ENCODE measurements at regions not wholly inside any gene's neighbourhood (a gene's known extent, or its start where the extent isn't known, plus 50 kb on each side); places are given as distances from the start of the nearest gene placed in this dataset.

DNA sequence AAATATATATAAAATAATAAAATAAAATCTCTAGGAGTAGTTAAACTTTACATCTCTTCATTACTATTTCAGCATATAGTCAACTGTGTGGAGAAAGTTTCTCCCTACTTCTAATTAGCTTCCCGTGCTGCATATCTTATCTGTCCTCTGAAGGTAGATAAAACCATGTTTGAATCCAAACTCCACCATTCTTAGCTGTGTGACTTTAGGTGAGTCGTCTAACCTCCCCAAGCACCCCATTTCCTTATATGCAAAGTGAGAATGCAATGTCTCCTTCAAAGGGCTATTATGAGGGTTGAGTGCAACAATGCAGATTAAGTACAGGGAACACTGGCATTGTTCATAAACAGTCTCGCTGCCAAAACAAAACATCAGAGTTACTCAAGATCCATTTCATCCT is 80.8 kb upstream of the DRD2 start:
- ChIA-PET POLR2A (no interaction called here), CTCF (no interaction called here), RAD21 (ENCODE audit: low non-redundant PET in 1 of 2, low total read pairs in 2 of 2, uncharacterized antibody in 2 of 2, unreplicated experiment in 2 of 2) (no interaction called here)
- DNase-seq (ENCODE audit: low read depth, low spot score) (no peak), ATAC-seq (no peak)
- intact Hi-C loops (cut with micrococcal nuclease) = no loop called here
- BruUV-seq (replicated peaks) = no TSS peak
- H2AFZ ChIP-seq (ENCODE audit: low read depth, low read length, poor library complexity, severe bottlenecking) = no peak overlapping the region
- H3K4me3 ChIP-seq (replicated peaks in 1 of 2; ENCODE audit: low read depth in 1 of 2, low read length in 2 of 2) = no peak overlapping the region
- H3K9me2 ChIP-seq (ENCODE audit: insufficient read depth) = no peaks in the 10 kb centered on the region
- TF ChIP-seq POLR2AphosphoS5 (IDR thresholded peaks at IDR 0.05; ENCODE audit: low read depth, low read length) (no peak), ZNF274 (IDR thresholded peaks at IDR 0.05; ENCODE audit: low read depth, low read length) (no peak), EZH2phosphoT487 (IDR thresholded peaks at IDR 0.05; ENCODE audit: borderline replicate concordance) (no peak), JUND (IDR thresholded peaks at IDR 0.05) (no peak), POLR2A (IDR thresholded peaks at IDR 0.05; ENCODE audit: borderline replicate concordance, extremely low read depth, insufficient read depth, insufficient read length) (no peak), RAD21 (IDR thresholded peaks at IDR 0.05; ENCODE audit: low read depth) (no peak), EGR1 (IDR thresholded peaks at IDR 0.05; ENCODE audit: low read depth) (no peak), SP1 (IDR thresholded peaks at IDR 0.05; ENCODE audit: low read depth) (no peak), ELF1 (IDR thresholded peaks at IDR 0.05; ENCODE audit: borderline replicate concordance, low read depth) (no peak), SRF (IDR thresholded peaks at IDR 0.05; ENCODE audit: low read depth) (no peak)
- TF ChIP-seq, protein P1, sequence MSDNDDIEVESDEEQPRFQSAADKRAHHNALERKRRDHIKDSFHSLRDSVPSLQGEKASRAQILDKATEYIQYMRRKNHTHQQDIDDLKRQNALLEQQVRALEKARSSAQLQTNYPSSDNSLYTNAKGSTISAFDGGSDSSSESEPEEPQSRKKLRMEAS (IDR thresholded peaks at IDR 0.05) = no peak
- TF ChIP-seq, protein P2, sequence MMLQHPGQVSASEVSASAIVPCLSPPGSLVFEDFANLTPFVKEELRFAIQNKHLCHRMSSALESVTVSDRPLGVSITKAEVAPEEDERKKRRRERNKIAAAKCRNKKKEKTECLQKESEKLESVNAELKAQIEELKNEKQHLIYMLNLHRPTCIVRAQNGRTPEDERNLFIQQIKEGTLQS (IDR thresholded peaks at IDR 0.05) = no peak
- TF ChIP-seq, protein P3, sequence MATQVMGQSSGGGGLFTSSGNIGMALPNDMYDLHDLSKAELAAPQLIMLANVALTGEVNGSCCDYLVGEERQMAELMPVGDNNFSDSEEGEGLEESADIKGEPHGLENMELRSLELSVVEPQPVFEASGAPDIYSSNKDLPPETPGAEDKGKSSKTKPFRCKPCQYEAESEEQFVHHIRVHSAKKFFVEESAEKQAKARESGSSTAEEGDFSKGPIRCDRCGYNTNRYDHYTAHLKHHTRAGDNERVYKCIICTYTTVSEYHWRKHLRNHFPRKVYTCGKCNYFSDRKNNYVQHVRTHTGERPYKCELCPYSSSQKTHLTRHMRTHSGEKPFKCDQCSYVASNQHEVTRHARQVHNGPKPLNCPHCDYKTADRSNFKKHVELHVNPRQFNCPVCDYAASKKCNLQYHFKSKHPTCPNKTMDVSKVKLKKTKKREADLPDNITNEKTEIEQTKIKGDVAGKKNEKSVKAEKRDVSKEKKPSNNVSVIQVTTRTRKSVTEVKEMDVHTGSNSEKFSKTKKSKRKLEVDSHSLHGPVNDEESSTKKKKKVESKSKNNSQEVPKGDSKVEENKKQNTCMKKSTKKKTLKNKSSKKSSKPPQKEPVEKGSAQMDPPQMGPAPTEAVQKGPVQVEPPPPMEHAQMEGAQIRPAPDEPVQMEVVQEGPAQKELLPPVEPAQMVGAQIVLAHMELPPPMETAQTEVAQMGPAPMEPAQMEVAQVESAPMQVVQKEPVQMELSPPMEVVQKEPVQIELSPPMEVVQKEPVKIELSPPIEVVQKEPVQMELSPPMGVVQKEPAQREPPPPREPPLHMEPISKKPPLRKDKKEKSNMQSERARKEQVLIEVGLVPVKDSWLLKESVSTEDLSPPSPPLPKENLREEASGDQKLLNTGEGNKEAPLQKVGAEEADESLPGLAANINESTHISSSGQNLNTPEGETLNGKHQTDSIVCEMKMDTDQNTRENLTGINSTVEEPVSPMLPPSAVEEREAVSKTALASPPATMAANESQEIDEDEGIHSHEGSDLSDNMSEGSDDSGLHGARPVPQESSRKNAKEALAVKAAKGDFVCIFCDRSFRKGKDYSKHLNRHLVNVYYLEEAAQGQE (IDR thresholded peaks at IDR 0.05; ENCODE audit: low read depth) = no peak
- H3K4me2 ChIP-seq (ENCODE audit: low read length) = no peak overlapping the region
- H3K4me1 ChIP-seq (ENCODE audit: control insufficient read depth in 1 of 2, insufficient read depth in 2 of 2, low read length in 2 of 2) = peaks cover 11 to 16% of the 10 kb centered on the region in 2 experiments
- H3K36me3 ChIP-seq (ENCODE audit: control insufficient read depth in 1 of 2, insufficient read depth in 2 of 2, low read length in 2 of 2) = no peaks in the 10 kb centered on the region
- no peaks in the 10 kb centered on the region for H3K27me3 ChIP-seq (ENCODE audit: insufficient read depth, low read length)
- H3K27ac ChIP-seq (ENCODE audit: low read depth, low read length) = no peak overlapping the region
- no peaks in the 10 kb centered on the region for H3K9me3 ChIP-seq (ENCODE audit: control insufficient read depth in 1 of 2, insufficient read depth in 1 of 2, low read depth in 1 of 2, low read length in 2 of 2)
- H4K20me1 ChIP-seq (ENCODE audit: insufficient read depth) = no peaks in the 10 kb centered on the region
- H3K9ac ChIP-seq (ENCODE audit: low read length) = no peak overlapping the region
- H3K79me2 ChIP-seq (ENCODE audit: insufficient read depth, low read length) = no peaks in the 10 kb centered on the region

Measured in HCT116 (cell line).